ENCODE measurements at regions not wholly inside any gene's neighbourhood (a gene's known extent, or its start where the extent isn't known, plus 50 kb on each side); places are given as distances from the start of the nearest gene placed in this dataset.
"Not testable (repeated sequence)": the region's sequence is repeated elsewhere in the genome, so short reads cannot be mapped to it uniquely, and the experiment has no call there.

GRCh38 chr1:172931340-172931739, 119.4 kb downstream of the TNFSF18 start:
- no peak for FAIRE-seq

DNA sequence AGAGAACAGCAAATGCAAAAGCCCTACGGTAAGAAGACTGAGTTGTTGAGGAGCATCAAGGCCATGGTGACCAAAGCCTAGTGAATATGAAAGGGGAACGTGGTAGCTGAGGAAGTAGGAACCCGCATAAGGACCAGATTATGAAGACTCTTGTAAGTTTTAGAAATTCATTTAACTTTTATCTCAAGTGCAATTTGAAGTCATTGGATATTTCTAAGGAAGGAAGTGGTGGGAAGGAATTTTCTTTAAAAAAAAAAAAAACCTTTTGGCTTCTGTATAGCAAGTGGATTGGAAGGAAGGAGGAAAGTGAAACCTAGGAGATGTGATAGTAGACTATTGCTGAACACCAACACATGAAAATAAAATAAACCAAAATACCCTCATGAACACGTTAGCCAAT, 119.0 kb downstream of the TNFSF18 start:
- no peak for FAIRE-seq

- FAIRE-seq: no peak
Observed at GRCh38 chr1:172932981-172933380, 117.8 kb downstream of the TNFSF18 start.

DNA sequence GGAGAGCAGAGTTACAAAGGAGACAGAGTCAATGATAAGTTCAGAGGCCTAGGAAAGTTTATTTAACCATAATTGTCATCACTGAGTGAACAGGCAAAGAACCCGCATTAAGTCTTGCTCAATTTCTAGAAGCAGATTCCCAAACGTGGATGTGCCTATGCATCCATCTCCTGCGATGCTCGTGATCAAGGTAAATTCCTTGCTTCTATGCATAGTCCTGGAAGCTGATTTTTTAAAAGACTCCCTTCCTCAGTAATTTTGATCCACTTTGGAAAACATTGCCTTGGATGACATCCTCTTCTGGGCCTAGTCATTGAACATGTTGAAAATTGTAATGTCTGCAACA, 116.4 kb downstream of the TNFSF18 start:
- no peak for FAIRE-seq

DNA sequence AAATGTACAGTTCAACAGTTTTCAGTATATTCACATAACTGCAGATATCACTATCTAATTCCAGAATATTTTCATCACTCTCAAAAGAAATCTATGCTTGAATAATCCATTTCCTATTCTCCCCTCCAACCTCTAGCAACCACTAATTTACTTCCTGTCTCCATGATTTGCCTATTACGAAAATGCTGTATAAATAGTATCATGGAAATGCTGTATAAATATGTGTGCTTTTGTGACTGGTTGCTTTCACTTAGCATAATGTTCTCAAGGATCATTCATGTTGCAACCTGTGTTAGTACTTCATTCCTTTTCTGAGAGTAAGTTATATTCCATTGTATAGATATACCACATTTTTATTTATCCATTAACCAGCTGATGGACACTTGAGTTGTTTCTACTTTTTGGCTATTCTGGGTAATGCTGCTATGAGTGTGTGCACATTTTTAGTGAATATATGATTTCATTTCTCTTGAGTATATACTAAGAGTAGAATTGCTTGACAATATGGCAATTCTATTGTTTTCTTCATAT, 115.6 kb downstream of the TNFSF18 start:
- no peak for FAIRE-seq

- FAIRE-seq: no peak
Observed at GRCh38 chr1:172936088-172936645, 114.6 kb downstream of the TNFSF18 start.

DNA sequence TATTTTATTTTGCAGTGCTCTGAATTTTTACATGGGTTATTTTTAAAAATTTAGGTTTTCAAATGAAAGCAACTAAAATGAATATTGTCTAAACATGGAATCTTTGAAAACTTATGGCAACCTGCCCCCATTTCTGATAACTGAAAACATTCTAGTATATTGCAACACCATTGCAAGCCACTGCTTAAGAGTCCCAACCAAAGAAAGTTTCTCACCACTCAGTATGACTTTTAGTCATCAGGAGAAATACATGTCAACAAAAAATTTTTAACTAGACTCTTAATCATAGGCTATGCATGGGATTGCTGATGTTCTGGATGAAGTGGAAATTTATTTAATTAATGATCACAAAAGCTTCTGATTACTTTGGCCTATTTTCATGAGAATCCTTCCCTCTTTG, 112.1 kb downstream of the TNFSF18 start:
- no peak for FAIRE-seq

GRCh38 chr1:172939475-172939874, 111.3 kb downstream of the TNFSF18 start:
- no peak for FAIRE-seq

GRCh38 chr1:172940174-172940855, 110.4 kb downstream of the TNFSF18 start:
- FAIRE-seq: no peak

DNA sequence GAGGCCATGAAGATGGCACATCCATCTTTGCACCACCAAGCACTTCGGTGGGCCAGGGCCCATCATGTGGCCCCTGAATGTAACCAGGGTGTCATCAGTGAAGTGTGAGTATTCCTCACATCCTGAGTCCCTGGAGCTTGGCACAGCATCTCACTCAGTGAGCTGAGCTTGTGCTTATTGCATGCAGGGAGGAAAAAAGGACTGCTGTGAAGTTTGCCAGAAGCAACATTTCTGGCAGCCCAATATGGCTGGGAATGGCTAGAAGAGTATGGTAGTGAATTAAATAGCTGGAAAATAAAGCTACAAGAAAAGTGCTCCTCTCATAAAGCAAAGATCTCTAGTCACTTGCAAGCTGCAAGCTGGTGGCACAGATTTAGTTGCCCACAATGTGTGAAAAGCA, 109.3 kb downstream of the TNFSF18 start:
- FAIRE-seq: no peak

DNA sequence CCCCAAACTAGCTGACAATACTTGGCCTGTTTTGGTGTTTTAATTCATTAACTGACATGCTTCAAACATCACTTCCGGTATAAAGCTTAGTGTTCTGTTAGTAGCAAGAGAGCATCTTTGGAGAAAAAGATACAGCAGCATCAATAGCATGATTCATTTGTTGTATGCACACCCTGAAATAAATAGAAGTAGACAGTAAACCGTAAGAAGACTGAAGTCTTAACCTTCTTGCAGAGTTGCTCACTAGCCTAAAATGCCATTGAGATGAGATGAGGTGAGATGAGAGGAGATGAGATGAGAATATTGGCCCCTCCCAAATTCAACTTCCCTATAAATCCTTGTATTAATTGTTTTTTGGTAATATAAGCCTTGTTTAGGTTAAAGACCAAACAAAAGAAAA, 108.8 kb downstream of the TNFSF18 start:
- FAIRE-seq: no peak

DNA sequence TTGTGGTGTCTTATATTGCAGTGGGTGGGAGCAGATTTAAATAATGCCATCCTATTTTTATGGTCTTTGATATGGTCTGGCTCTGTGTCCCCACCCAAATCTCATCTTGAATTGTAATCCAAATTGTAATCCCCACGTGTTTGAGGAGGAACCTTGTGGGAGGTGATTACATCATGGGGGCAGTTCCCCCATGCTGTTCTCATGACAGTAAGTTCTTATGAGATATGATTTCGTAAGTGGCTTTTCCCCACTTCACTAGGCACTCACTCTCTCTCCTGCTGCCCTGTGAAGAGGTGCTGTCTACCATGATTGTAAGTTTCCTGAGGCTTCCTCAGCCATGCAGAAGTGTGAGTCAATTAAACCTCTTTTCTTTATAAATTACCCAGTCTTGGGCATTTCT, 107.6 kb downstream of the TNFSF18 start:
- not testable (repeated sequence) for FAIRE-seq

DNA sequence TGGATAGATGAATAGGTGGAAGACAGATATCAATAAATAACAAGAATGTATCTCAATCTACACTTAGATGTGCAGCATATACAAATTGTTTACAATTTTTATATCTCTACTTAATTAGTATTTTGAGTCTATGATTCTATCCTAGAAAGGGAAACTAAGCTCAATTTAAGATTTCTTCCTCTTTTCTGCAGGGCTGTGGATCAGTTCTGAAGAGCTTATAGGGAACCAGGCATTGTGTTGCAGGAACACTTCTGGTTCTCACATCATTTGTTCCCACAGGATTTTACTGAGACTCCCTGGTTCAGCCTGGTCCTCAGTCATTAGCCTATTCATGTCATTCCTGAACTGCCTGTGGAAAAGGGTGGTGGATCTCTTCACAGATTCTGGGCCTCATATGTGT, 105.8 kb downstream of the TNFSF18 start:
- no peak for FAIRE-seq

DNA sequence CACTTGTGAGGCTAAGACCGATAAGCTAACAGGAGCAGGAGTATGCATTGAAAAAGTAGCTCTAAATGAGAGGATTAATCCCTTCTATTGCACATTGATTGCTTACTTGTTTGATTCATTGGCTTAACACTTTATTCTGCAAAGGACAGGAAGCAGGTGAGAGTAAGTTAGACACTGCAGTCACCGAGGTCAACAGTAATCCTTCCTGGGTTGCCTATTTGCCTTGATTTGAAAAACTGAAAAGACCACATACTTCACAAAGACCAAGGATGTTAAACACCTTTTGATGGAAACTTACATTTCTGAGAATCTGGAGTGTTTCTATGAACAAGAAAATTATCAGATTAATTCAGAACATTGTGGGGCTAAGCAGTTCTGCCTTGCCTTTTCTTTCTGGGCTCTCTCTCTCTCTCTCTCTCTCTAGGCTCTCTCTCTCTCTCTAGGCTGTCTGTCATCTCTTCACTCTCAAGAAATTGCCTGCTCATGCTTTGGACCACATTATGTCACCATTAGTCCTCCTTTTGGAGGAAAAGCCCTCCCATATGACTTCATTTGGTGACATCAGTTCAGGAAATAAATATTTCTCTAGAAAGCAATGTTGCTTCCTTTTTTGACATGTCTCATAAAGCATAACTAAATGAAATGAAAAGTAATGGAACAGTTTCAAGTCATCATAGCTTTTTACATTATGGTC, 103.8 kb downstream of the TNFSF18 start:
- FAIRE-seq: no peak

GRCh38 chr1:172948457-172948856, 102.3 kb downstream of the TNFSF18 start:
- no peak for FAIRE-seq

DNA sequence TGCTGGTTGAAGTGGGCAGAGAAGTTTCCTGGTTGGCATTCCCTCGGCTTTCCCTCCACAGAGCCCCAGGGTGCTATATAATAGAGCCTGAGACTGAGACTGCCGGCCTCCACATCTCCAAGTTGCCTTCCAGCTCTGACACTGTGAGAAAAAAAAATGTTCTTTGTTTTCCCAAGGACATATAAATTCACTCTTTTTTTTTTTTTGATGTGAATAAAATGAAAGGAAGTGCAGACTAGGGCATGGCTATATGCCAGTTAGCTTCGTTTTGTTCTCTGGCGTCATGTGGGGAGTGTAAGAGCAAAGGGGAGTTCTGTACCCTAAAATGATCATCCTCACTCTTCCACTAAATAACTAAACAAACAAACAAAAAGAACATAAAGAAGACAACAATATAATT, 101.6 kb downstream of the TNFSF18 start:
- FAIRE-seq: no peak

DNA sequence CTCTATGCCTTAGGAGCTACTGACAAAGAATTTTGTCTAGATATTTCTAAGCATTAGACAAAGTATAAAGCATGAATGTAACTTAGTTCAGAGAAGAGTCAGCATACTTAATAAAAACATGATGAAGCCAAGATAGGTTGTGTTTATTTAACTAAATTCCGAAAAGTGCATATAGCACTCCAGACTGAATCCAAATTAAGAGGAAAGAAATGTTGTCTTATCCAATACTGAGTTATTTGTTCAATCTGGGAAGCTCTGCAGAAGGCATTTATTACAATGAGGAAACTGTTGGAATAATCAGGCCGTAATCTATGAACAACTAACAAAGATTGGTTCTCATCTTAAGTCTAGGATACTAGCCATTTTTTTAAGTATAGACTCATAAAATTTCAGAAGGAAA, 100.2 kb downstream of the TNFSF18 start:
- no peak for FAIRE-seq

GRCh38 chr1:172951730-172952365, 98.9 kb downstream of the TNFSF18 start:
- FAIRE-seq: no peak

DNA sequence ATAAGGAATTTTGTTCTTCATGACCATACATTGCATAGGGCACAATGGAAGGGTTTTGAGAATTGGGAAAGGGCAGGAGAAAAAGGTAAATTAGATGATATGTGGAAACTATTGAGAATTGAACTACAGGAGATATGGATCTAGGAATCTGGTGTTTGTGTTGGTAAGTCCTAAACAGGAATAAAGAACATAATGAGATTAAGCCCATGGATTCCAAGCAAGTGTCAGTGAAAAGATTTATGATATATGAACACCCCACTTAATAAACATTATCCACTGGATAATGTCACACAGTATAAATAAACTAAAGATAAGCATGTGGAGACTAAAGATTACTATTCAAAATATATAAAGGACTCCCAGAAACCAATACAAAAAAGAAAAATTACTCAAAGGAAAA, 98.2 kb downstream of the TNFSF18 start:
- no peak for FAIRE-seq

GRCh38 chr1:172954476-172955150, 96.1 kb downstream of the TNFSF18 start:
- FAIRE-seq: no peak

GRCh38 chr1:172955161-172955815, 95.5 kb downstream of the TNFSF18 start:
- no peak for FAIRE-seq

DNA sequence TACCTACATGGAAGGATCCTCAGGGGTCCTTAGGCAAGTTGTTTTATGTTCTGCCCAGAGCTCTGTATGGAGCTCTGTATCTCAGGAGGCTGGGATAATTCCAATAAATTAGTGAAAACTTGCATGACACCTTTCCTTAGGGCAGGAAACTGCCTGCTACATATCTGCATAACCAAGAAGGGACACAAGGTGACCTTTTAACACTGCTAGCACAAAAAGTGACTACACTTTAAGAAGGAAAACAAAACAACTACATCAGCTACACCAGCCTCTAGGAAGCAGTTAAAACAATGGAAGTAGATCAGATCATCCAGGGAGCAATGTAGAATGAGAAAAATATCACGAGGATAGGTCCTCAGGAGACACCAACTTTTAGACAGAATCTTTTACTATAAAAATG, 93.9 kb downstream of the TNFSF18 start:
- FAIRE-seq: no peak

- FAIRE-seq: no peak
Observed at GRCh38 chr1:172957491-172957890, 93.2 kb downstream of the TNFSF18 start.

Data from colon (tissue), 2 donors.